ENCODE measurements at regions not wholly inside any gene's neighbourhood (a gene's known extent, or its start where the extent isn't known, plus 50 kb on each side); places are given as distances from the start of the nearest gene placed in this dataset.

DNA sequence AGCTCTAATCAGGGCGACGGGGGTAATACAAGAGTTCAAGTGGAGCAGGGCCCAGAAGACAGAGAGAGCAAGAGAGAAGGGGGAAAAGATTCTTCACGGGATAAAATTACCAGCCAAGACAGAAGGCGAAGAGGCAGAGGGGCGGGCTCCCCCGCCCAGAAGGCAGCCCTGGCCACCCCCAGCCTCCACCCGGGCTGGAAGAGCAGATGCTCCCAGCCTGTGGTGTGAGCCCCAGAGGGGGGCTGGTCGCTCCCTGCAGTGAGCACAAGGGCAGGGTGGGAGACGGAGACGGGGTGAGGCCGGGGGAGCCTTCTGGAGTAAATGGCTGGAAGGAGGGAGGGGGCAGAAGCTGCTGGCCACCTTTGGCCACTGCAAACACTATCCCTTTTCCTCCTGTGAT is 1035.6 kb downstream of the VRK1 start:
- DNase-seq = no peak

DNA sequence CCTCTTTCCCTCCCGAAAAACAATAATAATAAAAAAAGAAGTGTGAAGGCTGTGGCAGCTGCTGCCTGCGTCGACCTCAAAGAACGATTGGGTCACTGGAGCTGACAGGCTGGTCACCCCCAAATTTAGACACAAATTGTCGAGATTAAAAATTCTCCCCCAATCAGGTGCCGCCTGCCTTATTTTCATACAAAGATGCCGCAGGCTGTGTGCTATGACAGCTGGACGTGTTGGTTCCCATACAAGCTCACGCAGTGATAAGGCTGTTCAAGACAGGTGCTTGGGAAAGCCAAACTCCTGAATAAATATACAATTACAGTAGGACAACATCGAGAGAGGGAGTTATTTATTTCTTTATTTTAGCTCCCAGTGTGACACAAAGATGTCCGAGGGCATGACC is 1041.8 kb downstream of the VRK1 start:
- no peak for DNase-seq

DNA sequence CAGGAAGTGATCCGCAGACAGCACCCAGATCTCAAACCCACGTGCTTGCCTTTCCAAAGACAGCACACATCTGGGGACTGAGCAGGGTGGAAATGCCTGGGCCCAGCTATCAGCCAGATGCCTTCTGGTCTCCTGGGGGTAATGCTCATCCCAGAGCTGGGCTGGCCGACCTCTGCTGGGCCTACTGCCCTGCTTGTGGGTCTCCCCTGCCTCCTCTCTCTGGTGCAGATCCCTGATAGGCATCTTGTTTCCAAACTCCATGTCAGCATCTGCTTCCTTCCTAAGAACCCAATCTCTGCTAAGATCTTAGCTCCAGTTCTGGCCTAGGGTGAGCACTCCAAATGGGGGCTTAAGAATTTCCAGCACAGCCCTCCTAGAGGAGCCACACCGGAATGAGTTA is 1043.0 kb downstream of the VRK1 start:
- no peak for DNase-seq

DNA sequence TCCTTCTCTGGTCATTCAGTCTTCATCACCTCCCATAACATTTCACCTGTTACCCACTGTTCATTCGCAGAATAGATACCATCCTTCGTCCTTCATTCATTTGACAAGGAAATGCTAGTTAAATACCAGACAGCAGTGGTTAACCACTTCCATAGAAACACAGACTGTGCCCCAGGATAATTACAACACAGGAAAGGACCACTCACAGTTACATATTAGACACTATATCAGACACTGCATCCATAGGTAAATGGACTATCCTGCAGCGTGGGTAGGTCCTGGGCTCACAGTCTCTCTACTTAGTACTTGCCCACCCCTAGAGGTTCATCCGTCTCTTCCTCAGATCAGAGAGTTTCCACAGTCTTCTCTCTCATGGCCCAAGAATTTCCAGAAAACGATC is 1044.6 kb downstream of the VRK1 start:
- no peak for DNase-seq

DNA sequence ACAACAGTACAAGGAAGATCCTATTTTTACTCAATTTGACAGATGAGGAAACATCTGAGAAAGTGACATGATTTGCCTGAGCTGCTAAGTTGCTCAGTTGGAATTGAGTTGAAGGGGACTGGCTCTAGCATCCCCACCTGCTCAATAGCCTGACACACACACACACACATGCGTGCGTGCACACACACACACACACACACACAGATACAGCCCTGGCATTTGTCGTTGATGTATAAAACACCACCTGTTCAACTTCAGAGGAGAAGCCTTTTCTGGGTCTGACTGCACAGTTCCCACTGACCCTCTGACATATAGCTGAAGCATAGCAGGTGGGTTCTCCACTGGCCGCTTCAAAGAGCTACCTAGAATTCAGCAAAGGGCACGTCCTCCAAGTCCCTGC is 1045.9 kb downstream of the VRK1 start:
- DNase-seq = no peak

DNA sequence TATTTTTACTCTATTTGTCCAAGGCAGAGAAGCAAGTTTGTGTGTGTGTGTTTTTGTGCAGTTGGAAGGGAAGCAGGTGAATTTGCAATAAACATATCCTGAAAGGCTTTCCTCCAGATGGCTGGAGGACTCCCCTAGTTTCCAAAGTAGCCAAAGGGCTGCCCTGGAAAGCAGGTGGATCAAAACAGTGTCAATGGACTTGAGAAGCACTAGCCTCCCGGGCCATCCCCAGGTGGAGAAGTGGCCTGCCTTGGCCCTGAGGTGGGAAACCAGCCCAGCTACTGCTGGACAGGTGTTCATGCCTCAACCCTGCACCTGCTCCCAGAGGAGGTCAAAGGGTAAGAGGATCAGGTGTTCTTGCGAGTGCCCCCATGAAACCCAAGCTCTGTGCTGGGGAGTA is 1046.9 kb downstream of the VRK1 start:
- DNase-seq = no peak

DNA sequence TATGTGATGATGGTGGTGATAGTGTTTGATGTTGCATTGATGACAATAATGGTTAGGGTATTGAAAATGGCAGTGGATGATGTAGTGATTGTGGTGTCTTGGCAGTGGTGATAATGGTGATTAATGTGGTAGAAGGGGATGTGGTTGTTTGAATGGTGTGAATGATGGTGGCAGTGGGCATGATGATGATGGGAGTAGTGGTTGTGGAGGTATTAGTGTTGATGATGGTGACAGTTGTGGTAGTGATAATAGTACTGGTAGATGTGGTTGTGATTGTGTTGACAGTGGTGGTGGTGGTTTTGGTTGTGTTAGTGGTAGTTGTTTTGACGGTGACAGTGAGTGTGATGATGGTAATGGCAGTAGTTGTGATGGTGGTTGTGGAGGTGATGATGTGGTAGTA is 1049.0 kb downstream of the VRK1 start:
- no peak for DNase-seq

DNA sequence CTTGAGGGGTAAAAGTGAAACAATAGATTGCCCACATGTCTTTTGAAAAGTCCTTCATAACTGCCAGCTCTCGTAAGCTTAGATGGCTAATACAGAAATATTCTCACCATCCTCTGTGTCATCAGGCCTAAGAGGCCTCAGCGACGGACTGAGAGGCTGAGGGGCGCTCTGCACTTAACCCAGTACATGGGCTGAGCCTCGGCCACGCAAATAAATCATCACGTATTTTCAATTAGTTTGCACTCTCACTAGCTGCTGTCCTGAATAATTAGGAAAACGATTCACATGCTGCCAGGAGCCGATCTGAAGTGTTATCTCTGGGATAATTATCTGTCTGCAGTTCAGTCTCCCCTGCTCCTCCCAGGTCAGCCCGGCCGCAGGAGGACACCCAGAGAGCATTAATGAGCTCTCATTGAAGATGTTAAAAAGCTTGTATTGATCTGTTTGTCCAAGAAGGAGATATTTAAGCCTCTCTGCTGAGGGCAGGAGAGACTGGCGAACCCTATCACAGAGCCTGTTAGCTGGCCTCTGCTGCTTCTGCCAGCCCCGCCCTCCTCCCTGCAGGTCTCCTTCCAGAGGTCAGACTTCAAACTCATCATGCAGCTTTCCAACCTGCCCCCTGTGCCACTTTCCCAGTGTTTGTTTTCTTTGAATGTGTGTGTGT is 1051.3 kb downstream of the VRK1 start:
- no peak for DNase-seq

DNA sequence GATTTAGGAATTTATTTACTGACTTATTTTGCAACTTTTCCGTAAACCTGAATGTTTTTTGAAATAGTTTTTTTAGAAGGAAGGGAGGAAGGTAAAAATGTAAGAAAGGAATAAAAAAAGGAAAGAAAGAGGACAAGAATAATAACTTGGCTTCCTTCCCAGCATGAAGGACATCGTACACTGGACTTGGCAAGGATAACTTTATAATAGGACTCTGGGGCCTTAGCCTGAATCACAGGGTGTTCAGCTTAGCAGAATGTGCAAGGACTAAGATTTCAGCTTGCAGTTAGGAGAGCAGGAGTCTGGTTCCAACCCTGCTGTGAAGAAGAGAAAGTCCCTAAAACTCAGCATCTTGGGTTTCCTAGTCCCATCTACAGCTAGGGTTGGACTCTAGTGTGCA is 1053.3 kb downstream of the VRK1 start:
- DNase-seq = no peak

DNA sequence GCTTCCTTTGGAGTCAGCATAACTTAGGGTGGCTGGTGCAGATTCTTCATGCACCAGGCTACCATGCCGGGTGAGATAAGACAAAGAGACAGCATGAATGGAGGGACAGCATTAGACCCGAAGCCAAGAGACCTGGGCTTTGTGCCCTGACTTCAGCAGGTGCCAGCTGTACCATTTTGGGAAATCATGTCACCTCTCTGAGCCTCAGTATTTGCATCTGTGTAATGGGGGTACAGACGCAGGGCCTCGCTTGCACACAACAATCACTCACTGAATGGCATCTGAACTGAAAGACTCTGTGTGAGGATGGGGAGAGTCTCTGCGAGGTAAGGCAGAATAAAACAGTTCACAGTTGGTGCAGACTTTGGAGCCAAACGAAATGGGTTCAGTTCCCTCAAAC is 1053.7 kb downstream of the VRK1 start:
- no peak for DNase-seq

DNA sequence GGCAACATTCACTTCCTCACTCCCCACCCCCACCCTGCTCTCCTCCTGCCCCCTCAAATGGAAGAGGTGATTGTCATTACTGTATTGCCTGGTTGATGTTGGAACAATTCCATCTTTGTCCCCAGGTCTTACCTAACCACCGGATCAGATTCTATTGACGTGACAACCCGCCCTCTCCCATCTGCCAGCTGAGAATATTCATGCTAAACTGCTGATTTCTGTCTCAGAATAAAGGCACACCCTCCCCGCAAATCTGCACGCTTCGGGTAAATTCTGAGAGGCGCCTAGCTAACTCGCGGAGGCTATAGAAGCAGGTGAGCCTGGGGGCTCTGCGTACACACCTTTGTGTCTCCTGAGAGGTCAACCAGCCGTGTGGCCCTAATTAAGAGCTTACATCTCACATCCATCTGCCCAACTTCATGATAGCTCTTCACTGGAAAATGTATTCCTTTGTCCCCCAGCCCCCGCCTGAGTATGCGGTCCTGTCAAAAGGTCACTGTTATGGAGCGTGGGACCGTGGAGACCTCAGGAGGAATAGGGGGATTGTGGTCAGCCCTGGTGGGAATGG is 1054.3 kb downstream of the VRK1 start:
- no peak for DNase-seq

DNA sequence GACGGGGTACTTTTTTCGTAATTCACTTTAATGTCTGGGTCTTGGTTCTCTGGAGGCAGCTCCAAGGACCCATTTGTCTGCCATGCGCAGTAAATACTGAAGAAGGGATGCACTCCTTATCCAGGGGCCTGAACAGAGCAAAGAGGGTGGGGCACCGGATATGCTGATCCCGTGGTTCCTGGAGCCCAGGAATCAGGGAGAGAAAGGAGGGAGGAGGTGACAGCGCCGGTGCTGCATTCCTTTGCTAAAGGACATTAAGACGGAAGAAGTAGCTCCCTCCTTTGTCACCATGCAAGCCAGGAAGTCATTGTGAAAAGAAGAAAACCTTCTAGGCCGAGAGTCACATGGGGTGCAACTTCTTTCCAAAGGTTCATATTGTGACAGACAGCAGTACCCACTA is 1057.7 kb downstream of the VRK1 start:
- DNase-seq = no peak

DNA sequence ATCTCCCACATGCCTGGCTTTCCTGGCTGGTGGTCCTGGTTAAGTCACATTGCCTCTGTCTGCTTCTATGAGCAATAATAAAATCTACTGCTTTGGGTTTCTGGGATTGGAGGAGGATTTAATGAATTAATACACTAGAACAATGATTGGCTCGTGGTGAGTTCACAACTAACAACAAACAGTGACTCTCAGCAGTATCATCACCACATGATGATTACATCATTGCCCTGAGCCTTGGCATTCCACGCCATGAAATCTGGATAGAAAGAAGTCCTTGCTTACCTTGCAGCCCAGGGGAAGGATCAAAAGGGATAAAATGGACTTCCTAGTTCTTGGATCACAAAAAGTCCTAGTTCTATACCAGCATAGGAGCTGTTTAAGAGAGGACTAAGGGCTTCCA is 1069.0 kb downstream of the VRK1 start:
- DNase-seq = no peak

DNA sequence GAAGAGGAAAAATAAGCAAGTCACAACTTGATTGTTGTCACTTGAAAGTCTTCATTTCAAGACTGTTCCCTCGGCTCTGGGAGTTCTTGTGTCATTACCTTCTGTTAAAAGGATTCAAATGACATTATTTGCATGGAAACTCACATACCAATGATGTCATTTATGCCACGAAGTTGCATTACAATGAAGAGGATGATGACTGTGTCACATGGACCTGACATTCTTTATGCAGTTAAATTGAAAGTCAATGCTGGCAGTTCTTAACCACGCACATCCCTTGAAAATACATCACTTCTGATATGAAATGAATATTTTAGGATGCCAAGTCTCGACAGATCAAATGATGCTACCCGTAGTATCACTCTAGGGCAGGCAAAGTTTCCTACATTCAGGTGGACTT is 1069.5 kb downstream of the VRK1 start:
- no peak for DNase-seq

DNA sequence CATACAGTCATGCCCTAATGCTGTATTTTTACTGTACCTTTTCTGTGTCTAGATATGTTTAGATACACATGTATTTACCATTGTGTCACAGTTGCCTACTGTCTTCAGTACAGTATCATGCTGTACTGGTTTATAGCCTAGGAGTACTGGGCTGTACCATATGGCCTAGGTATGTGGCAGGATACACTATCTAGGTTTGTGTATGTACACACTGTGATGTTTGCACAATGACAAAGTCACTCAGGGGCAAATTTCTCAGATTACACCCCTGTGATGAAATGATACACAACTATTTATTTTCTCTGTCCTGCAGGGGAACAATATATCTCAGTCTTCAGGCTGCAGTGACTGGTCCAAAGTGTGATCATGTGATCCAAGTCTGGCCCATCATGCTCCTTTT is 1076.1 kb downstream of the VRK1 start:
- no peak for DNase-seq

DNA sequence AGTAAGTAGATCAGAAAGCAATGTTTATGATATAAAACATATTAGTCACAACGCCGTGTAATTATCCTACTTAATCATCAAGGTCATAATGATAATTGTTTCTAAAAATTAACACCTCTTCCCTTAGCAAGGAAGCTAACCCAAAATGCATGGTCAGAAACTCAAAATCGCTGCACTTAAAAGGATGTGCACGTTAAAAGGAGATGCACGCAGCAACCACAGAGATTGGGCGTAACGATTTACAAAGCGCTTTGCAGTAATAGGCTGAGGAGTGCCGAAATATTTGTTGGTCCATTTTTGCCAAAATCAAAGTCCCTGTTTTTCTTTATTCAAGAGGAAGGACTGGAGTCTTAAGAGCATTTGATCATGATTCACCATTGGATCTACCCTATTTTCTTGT is 1077.2 kb downstream of the VRK1 start:
- no peak for DNase-seq

DNA sequence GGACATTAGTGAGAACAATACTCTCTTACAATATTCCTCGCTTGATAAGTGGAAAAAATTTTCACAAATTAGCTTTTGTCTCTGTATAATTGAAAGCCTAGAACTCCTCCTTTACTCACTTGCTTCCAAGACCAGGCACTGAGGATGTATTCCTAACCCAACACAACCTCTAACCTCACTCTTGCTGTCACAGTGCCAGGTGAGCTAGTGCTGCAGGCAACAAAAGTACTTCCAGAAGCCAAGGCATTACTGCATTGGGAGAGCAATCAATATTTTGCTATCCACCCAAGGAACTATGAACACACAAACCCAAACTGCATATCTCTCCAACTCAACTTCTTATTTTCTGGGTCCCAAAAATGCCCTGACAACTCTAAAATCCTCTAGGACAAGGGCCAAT is 1081.0 kb downstream of the VRK1 start:
- no peak for DNase-seq

DNA sequence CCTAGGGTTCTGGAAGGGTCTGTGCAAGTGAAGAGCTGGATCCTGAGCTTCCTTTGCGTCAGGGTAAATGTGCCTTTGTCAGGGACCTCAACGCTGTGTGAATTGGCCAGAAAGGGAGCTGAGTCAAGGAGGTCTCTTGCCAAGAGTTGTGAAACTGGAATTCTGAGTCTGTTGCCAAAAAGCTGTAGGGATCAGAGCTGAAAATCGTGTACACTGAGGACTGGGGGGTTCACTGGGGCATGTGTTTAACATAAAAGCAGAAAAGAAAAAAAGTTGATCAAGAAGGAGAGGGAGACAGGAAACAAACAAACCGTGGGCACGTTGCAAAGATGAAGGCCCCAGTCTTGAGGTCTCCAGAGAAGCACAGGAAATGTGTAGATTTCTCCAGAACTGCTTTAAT is 1081.5 kb downstream of the VRK1 start:
- no peak for DNase-seq

DNA sequence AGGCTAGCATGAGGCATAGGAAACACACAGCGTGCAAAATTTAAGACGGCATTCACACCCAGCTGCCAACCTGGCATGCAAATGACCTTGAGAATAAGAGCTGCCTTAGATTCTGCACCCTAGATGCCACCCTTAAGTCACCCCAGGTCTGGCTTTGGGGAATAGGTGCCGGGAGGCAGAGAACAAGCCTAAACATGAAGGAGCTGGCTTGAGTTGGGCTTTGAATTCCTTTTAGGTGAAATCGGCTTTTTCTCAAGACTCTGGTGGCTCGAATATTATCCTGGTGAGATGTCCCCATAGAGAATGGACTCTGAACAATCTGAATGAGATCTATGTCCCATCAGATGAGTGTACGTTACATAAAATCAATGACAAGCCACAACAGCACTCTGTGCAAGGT is 1090.5 kb downstream of the VRK1 start:
- DNase-seq = no peak

DNA sequence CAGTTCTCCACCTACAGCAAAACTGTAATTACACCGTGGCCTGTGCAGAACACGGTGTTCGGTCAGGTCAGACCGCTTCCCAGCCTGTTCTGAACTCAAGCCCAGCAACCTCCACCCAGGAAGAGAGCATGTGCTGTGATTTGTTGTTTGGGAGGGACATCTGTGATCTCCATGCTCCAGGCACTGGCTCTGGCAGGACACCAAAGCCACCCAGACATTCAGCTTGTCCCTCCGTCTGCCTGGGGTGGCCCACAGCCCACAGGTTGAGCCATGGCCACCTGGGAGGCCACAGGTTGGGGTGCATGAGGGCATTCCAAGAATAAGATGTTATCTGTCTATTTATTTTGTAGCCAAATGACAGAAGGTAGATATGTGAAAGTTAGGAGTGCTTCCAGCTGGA is 1091.1 kb downstream of the VRK1 start:
- DNase-seq = no peak

DNA sequence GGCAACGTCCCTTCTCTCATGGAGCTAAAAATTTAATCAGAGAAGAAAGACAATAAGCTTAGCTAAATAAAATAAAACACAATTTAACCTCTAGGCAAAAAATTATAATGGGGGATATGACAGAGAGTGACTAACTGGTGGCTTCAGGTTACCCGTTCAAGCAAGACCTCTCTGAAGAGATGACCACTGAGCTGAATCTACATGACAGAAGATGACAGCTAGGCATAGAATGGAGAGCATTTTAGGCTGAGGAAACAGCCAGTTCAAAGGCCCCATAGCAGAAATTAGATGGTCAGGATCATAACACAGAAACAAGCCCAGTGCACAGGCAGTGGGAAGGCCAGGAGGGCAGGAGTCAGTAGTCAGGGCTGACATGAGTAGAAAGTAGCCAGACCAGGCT is 1094.3 kb downstream of the VRK1 start:
- no peak for DNase-seq

DNA sequence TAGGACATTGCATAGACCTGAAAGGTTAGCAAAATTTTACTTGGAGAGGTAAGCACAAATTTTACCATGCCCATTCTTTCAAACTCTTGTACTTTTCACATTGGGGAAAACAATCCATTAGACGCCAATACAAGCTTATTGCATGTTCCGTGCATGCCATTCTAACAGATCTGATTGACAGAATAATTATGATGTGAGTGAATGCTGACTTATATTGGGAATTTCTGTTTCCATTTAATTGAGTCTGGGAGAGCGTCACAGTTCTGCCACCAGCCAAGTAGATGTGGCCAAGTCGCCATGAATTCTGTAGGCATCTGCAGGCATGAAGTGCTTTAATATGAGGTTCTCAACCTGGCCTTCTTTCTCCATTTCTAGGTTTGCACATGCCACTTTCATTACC is 1097.4 kb downstream of the VRK1 start:
- DNase-seq = no peak

DNA sequence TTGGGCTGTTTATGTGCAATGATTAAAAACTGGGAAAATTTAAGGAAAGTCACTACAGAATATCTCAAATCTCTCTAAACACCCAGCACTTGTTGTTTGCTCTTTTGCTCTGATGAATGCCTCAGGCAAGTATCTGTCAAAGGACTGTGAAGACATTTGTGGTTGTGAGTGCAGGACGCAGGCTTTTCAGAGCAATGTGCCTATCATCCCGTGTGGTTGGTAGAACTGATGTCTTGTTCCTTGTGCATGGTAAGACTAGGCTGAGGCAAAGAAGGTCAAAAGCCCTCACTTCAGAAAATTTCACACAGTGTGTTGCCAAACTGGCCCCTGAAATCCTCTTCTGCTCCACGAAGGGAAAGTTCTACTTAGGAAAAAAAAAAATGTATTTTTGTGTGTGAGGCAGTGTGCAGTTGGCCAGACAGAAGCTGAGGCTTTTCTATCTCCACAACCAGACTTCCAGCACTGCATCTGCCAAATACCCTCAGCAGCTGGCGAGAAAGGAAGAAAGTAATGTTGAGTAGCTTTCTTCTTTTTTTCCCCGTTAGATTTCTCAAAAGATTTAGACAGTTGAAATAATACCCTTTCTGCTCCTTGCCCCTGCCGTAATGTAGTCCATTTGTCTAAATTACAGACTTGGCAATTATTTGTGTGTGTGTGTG is 1103.1 kb downstream of the VRK1 start:
- DNase-seq = no peak

DNA sequence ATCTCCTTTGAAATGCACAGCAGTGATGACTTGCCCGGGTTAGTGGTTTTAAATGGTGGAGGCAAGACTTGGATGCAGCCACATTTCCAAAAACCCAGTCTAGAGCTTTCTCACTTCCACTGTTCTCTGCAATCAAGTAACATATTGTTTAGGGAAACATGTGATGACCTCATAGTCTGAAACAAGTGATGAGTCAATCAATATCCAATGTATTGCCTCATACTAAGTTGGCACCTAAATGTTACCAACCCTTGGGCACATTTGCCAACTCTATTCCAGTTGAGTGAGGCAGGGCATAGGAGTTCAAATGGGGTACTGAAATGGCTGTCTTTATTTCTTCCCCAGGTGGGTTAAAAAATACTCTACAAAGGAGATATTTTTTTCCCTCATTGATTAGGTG is 1105.4 kb downstream of the VRK1 start:
- no peak for DNase-seq

DNA sequence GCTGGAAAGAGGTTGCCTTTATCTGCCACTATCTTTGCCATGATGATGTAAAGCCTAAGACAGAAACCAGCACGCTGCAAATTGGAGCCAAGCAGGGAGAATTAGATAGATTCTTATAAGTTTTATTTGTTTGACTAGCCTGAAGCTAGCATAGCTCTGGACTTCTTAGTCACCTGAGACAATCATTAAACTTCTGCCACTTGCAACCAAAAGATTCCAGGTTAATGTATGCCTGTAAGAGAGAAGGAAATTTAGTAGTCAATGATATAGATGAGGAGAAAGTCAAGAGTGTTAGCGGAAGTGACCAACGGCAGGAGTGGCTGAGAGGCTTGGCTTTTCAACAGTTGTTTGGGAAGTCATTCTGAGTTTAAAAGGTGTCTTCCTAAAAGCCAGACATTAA is 1106.6 kb downstream of the VRK1 start:
- DNase-seq = no peak
